ENCODE measurements at regions not wholly inside any gene's neighbourhood (a gene's known extent, or its start where the extent isn't known, plus 50 kb on each side); places are given as distances from the start of the nearest gene placed in this dataset.
"Not testable (repeated sequence)": the region's sequence is repeated elsewhere in the genome, so short reads cannot be mapped to it uniquely, and the experiment has no call there.

DNA sequence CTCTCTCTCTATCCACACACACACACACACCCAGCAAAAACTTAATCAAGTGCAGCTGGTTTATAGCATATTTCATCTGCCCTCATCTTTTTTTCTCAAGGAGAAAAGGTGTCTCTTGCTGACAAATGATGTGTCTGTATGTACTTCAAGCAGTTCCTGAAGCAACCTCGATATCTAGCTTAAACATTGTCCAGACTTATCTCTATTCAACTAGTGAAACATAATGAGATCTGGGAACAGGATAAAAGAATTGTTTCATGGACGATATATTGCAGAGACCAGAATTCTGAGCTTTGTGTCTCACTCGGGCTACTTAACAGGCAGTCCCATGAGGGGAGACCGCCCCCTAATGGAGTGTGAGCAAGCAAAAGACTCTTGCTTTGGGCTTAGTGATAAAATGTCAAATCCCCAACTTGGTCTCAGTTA is 929.2 kb upstream of the SOX11 start:
- no peak for DNase-seq

DNA sequence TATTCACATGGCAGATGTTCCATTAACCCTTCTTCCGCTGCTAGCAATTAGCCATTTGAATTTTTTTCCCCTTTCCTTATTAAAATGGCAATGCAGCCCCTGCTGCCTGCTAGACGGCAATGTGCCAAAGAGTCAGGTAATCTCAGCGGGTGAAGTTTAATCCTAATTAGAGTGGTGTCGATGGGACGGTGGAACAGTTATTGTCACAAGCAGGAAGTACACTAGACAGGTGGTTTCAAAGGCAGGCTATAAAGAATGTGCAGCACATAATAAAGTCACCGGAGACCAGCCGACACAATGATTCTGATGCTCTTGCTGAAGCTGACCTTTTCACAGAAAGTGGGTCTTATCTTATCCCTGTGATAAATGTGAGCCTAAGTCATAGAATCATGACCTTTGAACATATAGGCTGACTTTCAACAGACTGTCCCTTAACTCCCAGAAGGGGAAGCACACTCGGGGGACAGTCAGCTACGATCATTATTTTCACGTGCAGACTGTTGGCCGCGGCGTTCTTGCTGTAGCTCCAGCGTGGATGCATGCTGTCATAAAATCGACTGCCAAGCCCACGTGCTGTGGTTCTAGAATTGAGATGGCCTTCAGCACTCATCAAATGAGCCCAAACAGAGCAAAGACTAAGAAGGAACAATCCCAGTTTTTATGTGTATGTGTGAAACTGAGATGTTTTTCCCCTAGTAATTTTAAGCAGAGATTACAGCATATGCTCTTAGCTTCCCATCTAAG is 926.2 kb upstream of the SOX11 start:
- DNase-seq, result no peak

DNA sequence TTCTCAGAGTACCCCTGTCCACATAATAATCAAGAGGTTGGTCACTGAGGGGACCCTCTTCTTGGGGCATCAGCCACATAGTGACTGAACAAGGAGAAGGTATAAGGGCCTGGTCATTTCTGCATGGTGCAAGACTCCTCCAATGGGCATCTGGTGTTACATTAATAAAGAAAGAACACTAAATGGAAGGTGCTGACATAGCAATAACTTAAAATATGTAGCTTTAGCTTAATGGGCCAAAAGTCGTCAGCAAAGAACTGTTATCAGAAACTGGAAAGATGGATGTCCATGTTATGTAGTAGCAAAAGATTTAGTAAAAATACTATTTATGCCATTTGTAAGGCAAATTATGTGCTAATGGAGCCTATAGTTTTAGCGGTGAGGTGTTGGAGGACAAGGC is 916.5 kb upstream of the SOX11 start:
- no peak for DNase-seq

DNA sequence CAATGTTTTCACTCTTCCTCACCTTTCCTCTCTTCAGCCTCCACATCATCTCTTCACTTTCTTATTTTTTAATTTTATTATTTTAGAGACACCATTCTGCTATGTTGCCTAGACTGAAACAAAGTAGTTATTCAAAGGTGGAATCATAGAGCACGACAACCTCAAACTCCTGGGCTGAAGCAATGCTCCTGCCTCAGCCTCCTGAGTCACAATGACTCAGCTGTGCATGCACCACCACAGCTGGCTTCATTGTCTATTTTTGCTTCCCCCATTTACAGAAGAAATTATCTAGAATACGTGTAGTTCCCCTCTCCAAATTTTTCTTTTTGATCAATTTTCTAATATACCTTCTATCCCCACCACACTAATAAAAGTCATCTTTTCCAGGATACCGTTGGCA is 911.5 kb upstream of the SOX11 start:
- no peak for DNase-seq

DNA sequence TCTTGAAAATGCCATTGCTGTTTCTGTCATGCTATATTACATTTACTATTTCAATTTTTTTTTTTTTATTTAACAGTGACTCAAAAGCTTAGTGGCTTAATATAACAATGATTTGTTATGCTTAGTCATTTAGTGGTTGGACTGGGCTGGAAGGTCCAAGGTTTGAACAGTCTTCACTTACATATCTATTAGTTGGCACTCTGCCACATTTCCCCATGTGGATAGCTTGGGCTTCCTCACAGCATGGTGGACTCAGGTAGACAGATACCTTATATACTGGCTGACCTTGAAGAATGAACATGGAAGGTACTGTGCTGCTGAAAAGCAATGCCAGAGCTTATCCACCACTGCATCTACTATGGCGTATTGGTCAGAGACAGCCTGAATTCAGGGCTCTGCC is 909.5 kb upstream of the SOX11 start:
- DNase-seq, result no peak

DNA sequence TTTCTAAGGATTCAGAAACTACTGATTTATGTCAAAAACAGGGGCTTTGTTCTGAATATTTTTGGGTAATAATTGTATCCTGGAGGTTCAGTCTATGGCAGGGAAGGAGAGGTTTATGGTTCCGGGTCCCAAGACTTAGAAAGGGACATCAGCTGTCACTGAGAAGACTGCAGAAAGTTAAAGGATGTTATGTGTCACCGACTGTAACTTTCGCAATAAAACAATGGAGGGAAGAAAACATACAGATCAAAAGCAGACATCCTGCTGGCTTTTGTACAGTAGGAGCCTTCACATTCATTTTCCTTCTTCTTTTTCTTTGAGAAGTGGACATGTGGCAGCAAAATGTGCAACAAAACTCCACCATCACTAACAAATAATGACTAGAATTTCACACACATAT is 900.7 kb upstream of the SOX11 start:
- no peak for DNase-seq

DNA sequence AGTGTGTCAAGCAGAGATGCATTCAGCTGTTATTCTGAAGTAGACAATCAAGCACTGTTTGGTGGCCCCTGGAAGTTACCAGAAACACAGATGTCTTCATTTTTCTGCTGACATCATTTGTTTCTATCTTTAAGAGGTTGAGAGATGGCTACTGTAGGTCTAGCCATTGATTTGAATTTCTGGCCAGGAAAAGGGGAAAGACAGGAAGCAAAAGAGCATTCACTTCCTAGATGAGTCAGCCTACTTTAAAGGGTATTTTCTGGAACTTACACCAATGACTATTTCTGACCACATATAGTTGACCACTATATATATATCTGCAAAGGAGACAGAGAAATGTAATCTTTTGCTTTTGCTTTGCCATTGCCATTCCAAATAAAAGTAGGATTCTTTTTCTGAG is 900.1 kb upstream of the SOX11 start:
- no peak for DNase-seq

DNA sequence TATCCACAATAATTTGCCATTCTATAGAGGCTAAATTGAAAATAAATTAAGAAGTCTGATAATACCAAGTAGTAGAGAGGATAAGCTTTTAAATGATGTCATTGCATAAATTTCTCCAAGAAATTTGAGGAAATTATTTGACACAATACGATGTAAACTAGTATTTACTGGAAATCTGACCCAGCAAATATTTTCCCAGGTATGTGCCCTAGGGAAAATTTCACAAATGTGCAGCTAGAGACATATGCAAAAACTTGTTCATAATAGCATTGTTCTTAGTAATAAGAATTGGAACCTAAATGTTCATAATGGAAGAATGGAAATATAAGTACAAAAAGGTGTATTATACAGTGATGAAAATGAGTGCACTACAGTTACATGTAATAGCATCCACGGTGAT is 888.8 kb upstream of the SOX11 start:
- DNase-seq, result no peak

DNA sequence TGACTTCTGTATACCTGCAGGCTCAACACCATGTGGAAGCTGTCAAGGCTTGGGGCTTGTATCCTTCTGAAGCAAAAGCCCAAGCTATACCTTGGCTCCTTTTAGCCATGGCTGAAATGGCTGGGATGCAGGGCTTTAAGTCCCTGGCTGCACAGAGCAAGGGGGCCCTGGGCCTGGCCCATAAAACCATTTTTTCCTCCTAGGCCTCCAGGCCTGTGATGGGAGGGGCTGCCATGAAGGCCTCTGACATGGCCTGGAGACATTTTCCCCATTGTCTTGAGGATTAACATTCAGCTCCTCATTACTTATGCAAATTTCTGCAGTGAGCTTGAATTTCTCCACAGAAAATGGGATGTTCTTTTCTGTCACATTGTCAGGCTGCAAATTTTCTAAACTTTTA is 878.0 kb upstream of the SOX11 start:
- DNase-seq, result not testable (repeated sequence)

DNA sequence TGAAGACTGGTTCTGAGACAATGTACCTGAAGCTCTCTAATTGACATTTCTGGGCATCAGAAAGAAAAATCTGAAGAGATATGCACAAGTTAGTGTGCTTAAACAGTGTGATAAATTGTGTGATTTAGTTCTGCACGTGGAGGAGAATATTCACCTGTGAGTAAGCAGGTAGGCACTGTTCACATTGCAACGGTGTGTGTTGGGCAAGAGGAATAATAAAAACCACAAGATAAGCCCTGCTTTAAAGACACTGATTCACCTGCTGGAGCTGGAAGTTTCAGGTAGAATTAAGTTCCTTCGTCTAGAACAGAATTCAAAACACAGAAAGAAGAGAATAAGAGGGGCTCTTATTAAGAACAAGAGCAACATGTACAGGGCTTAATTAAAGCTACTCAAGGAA is 864.3 kb upstream of the SOX11 start:
- no peak for DNase-seq

DNA sequence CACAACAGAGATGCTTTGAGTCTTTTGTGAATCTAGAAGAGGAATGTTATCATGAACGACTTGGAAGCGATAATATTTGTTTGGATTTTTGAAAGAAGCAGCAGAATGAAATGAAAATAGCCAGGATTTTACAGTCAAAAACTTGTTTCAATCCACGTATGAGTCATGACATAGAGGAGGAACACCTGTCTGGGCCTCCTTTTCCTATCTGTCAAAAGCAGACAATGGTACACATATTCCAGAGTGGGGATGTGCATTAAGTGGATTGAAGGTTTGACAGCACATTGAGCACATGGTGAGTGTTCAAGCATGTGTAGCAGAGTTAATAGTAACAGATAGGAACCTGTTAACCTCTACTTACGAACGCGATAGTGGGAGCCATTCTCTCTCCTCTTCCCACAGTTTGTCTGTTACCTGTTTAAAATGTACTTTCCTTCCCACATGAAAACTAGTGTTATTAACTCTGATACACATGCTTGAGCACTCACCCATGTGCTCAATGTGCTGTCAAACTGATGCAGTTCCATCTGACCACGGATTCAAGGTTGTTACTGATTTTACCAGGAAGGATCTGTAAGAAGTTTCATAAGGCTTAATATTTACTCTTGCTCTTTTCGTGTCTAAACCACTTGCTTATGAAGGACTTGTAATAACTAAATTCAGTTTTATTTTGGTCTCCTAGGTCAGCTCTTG is 863.4 kb upstream of the SOX11 start:
- DNase-seq, result no peak

DNA sequence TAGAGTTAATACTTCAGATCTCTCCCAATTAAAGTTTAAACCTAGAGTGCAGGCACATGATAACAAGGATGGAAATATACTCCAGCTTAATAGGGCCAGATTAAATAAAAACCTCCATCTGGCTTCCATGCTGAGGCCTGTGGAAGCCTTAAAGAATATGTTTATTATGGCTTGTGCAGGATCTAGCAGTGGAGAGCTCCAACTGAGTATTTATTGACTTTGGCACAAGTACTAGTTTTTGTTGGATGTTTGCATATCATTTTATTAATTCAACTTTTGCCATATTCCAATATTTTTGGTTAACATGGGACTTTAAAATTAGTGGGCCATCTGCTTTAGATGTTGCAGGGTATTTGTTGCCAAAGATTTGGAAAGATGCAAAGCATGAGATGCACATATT is 860.4 kb upstream of the SOX11 start:
- no peak for DNase-seq

DNA sequence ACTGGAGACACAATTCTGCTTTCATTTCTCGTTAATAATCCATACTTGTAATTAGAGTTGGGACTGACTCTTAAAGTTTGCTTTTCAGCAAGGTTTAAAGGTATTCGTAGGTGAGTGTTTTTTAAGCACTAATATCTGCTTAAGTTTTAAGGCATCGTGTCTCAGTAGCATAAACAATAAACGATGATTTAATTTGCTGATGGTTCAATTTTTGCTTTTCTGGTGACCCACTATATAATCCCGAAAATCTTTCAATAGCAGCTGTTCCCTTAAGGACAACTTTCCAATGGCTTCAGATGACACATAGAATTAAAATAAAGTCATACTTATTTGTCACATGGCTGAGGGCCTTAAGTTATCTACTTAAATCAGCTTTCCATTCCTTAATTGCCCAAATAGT is 859.5 kb upstream of the SOX11 start:
- DNase-seq, result no peak

DNA sequence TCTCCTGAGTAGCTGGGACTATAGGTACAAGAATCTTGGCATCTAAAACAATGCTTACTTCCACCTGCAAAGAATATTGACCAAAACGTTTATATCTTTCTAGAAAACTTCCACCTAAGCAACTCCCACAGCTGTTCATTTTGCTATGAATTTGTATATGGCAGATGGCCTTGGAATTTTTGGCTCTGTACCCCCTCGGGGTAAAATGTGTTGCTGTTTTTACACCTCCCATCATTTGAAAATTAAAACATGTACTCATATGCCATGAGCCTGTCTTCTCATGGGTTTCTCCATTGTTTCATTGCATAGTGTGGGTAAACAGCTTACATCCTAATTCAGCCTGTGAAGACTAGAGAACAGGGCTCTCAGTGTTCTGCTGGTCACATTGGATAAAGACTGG is 853.6 kb upstream of the SOX11 start:
- DNase-seq, result no peak

DNA sequence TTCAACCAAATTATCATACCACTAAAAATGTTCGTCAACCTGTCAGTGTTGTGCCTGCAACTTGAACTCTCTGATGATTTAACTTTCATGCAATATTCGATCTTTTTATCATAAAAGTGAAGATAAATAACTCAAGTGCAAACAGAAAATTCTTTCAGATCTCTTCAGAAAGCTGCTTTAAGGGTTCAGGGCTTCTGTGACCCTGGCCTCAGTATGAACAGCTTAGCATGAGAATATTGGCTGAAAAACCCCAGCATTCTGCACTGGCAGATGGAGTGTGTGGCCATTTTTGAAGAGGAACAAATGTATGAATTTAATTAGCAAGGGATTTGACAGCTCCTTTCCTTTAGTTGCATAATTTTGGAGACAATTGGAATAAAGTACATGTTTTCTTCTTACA is 851.4 kb upstream of the SOX11 start:
- DNase-seq, result no peak

DNA sequence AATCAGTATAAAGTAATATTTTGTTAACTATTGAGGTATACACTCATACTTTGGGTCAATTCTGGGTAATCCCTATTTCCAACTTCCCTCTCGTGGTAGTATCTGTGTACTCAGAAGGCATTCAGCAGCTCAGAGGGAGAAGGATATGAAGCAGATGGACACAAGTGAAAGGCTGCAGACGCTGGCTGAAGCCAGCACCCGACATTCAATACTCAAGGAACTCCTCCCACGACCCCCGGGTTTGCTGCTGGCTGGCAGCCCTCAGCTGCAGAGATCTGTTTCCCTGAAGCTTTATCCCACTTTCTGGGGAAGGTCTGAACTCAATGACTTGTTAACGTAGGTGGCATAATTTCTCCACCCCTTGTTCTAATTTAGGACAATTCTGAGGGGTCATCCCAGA is 847.3 kb upstream of the SOX11 start:
- DNase-seq, result no peak

DNA sequence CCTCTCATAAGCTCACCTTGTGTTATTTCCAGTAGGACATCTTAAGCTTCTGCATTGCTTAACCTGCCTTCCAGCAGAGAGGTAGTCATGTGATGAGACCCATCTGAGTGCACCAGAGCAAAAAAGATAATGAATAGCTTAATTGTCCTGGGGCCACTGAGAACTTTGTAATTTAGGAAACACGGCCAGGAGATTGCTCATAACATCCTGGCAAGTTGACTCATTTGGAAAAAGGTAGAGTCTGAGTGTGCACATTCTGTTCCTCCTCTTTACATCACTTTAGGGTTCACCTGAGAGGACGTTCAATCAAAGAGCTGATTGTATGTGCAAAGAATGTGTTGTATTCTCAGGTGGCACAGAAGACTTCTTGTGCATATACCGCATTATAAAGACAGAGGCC is 830.2 kb upstream of the SOX11 start:
- no peak for DNase-seq

DNA sequence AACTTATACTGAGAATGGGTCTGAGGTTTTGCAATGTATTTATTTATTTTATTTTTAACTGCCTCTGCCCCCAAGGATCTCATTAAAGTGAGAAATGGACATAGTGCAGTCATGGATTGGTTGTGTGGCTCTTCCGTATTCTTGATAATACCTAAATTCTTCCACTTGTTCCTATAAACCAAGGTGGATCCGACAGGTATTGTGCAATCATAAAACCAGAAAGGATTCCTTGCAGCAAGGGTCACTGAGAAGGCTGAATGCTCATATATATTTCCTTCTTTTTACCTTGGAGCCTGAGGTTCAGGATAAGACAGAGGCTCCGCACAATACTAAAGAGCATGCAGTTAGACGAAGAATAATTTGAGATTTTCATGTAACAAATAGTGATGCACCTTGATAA is 826.0 kb upstream of the SOX11 start:
- no peak for DNase-seq

DNA sequence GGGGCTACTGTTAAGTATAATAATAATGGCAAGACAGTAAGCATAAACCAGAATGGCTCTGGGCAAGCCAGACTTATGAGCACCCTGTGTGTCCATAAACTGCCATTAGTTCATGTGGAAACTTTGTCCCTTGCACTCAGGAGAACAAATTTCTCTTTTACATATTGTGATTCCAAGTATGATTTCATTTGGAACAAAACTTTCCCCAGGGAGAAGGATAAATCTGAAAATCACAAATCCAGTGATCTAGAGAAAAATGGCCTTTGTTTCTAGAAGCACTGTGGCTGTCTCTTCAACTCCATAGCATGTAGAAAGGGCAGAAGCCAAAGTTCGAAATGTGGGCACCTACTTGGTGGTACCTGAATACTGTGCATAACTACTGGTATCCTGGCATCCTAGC is 823.7 kb upstream of the SOX11 start:
- DNase-seq, result no peak

DNA sequence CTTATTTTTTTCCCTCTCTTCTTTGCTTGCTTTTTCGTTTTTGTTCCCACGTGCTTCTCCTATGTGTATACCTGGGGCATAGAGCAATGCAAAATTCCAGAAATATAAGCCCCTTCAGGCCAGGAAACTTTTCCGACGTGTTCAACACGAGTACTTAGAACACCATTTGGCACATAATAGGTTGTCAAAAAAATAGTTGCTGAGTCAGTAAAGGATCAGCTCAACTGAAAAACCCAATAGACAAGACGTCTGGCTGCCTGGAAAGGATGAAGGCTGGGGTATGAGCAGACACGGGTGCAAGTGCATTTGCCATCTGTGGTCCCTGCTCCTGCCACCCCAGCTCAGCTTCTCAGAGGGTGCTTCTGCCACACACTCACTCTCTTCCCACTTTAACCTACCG is 823.0 kb upstream of the SOX11 start:
- no peak for DNase-seq

DNA sequence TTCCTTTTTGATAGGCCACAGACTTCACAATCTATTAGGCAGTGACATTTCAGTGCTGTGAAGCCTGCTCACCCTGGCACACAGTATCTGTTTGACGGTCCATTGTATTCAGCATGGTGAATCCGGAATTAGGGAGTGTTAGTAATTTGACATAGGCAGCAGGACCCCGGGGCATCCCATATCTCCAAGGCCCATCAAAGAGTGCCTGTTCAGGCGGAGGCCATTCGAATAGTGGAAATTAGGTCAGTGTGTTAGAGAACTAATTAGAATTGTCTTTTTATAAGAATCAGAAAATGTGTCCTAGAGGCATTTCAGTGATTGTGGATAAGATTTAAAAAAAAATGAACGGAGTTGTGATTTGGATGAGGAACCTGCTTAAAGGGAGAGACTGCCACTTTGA is 818.8 kb upstream of the SOX11 start:
- DNase-seq, result no peak

DNA sequence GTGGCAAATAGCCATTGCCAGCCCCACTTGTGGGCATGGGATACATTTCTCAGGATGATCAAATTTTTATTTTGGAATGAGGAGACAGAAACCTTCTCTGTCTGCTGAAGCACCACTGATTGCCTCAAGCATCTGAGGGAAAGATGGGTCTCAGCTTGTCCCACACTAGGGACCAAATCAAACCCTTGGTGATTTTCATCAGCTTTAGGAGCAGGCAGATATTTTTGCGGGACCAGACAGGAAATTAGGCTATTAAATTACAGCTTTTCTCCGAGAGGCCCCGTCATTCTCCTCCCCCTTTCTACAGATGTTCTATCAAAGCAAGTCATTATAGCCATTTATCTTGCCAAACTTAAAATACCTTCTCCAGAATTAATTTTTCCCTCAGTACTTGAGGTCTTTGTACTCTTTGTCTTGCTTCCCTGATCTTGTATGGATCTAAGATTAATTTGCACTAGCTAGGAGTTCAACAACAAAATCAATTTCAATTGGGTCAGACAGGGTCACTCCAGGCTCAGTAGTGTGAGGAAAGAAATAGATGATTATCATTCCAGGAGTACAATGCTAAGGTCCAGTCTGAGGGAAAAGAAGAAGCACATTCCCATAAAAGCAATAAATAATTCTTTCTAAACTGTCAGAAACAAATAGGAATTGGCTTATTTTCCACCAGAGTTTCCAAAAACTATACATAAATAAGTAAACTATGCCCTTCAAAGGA is 818.1 kb upstream of the SOX11 start:
- no peak for DNase-seq

DNA sequence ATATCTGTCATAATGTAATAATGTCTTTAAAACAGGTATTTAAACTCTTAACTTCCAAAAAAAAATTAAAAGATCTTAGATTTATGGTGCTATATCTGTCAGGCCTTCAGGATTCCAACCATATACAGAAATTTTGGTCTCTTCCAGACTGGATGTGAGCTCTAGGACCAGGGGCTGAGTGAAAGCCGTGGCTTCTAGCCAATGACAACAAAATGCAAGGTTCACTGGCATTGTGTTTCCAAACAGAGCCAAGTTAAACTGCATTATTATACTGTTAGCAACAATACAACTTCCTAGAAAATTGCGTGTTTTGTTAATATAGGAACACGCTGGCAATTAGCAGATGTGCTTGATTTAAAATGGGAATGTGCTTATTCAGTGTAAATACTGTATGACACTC is 809.8 kb upstream of the SOX11 start:
- no peak for DNase-seq

DNA sequence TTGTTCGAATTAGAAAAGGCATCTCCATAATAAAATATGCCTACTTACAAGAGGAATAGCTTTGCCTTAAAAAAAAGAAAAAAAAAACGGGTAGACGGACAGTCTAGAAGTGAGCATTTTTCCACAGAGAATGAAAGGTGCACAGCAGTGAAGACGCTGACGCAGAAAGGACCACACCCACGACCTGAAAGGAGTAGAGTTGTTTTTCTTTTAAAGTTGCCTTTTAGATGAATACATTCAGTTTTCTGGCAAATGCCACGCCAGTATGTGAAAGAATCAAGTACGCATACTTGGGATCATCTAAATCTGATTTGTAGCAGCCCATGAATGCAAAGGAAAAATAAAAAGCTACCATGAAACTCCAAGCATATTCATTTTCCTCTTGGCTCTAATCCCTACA is 809.2 kb upstream of the SOX11 start:
- no peak for DNase-seq

Measured in suppressor macrophage treated with lipopolysaccharide for 4 hours (primary cell).